ENCODE measurements at regions not wholly inside any gene's neighbourhood (a gene's known extent, or its start where the extent isn't known, plus 50 kb on each side); places are given as distances from the start of the nearest gene placed in this dataset.

DNA sequence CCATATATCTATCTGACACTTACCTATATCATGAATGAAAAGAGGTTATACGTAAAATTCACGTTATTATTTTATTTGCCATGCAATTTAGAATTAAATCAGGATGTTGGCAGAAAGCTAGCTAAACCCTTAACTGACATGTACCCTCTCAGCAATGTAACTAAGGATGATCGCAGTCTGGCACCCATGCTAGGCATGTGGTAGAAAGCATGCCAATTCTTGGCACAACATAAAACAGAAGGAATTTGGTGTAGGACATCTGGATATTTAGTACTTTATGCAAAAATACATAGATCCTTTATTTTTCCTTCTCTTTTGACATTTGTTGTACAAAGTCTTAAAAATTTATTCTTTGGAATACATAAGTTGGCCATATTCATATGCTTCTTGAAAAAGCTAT lies 436.8 kb upstream of the FAT1 start:
- intact Hi-C loops (cut with DNase I), result no loop called here
- TF ChIP-seq, protein P1, sequence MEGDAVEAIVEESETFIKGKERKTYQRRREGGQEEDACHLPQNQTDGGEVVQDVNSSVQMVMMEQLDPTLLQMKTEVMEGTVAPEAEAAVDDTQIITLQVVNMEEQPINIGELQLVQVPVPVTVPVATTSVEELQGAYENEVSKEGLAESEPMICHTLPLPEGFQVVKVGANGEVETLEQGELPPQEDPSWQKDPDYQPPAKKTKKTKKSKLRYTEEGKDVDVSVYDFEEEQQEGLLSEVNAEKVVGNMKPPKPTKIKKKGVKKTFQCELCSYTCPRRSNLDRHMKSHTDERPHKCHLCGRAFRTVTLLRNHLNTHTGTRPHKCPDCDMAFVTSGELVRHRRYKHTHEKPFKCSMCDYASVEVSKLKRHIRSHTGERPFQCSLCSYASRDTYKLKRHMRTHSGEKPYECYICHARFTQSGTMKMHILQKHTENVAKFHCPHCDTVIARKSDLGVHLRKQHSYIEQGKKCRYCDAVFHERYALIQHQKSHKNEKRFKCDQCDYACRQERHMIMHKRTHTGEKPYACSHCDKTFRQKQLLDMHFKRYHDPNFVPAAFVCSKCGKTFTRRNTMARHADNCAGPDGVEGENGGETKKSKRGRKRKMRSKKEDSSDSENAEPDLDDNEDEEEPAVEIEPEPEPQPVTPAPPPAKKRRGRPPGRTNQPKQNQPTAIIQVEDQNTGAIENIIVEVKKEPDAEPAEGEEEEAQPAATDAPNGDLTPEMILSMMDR (IDR thresholded peaks at IDR 0.05), result no peak
- Histone ChIP-seq H3K27ac (no peak overlapping the region), H3K27me3 (ENCODE audit: insufficient read depth in 3 of 3, low read length in 2 of 3) (no peaks in the 10 kb centered on the region), H3K9me3 (no peaks in the 10 kb centered on the region), H3K36me3 (ENCODE audit: insufficient read depth in 1 of 2, low read depth in 1 of 2) (no peaks in the 10 kb centered on the region), H3K4me1 (no peaks in the 10 kb centered on the region), H3K4me3 (no peak overlapping the region)
- ATAC-seq (no peak), DNase-seq (no peak)
- 37 to 53% (median 38%) methylated on average over 3 of the region's 3 CpGs for WGBS, 3 donors

DNA sequence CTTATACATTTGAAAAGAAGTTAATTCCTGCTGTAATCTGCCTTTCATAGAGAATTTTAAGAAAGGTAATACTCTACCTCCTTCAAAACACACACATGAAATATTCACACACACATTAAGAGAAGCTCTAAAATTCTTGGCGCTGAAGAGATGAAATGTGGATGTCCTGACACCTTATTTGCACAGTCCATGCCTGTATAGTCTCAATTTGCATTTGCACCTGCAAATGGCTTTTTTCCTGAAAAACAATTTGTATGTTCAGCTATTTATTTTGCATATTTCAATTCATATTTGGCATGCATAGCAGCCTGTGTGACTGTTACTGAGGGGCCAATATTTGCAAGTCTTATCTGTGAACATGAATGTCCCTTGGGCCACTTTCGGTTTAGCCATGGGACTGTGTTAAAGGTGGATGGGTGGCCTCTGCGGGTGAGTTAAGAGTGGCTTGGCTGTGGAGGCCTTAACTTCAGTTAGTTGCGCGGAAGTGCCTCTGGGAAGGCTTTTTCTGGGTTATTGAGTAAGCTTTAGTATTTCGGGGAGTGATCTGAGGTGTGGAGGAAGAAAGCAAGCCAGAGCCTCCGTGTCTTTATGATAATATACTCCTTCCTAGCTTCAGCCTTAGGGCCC lies 443.3 kb upstream of the FAT1 start:
- Histone ChIP-seq H3K27me3 (ENCODE audit: insufficient read depth in 3 of 3, low read length in 2 of 3) (no peaks in the 10 kb centered on the region), H3K36me3 (ENCODE audit: insufficient read depth in 1 of 2, low read depth in 1 of 2) (no peaks in the 10 kb centered on the region), H3K27ac (no peak overlapping the region), H3K4me1 (no peaks in the 10 kb centered on the region), H3K4me3 (no peak overlapping the region), H3K9me3 (no peaks in the 10 kb centered on the region)
- WGBS, 3 donors, result 87 to 93% (median 92%) methylated on average over 7 of the region's 7 CpGs
- DNase-seq, result no peak
- intact Hi-C loops (cut with DNase I), result no loop called here
- TF ChIP-seq, protein P1 (IDR thresholded peaks at IDR 0.05), result no peak
- ATAC-seq, result no peak

DNA sequence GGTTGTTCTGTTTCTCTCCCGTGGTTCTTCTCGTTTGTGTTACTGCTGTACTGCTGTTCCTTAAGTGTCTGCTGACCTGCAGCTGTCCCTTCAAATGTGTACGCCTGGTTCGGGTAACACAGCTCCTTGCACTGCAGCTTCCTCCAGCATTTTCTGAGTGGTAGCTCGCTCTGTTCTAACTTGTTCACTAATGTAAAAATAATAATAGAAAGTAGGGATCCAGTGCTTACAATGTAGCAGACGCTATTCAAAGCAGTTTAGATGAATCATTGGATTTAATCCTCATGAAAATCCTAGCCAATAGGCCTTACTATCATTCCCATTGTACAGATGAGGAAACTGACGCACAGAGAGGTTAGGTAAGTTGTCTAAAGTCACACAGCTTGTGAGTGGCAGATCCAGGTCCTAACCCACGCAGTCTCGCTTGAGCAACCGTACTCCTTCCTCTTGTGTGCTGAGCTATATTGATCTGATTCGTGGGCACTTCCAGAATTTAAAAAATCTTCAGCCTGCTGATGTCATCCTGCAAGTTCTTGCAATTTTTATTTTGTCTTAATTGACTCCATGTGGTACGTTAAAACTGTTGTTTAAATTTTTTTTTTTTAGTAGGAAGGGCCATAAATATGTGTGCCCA lies 448.2 kb upstream of the FAT1 start:
- TF ChIP-seq, protein P1 (IDR thresholded peaks at IDR 0.05), result no peak
- H3K9me3 ChIP-seq, result no peaks in the 10 kb centered on the region
- no peaks in the 10 kb centered on the region for H3K36me3 ChIP-seq (ENCODE audit: insufficient read depth in 1 of 2, low read depth in 1 of 2)
- no peak overlapping the region for H3K27ac ChIP-seq
- no peaks in the 10 kb centered on the region for H3K4me1 ChIP-seq
- H3K4me3 ChIP-seq, result no peak overlapping the region
- no peak for DNase-seq
- no peaks in the 10 kb centered on the region for H3K27me3 ChIP-seq (ENCODE audit: insufficient read depth in 3 of 3, low read length in 2 of 3)
- WGBS, 3 donors, result 68 to 69% (median 68%) methylated on average over 12 of the region's 12 CpGs
- intact Hi-C loops (cut with DNase I), result no loop called here
- no peak for ATAC-seq

DNA sequence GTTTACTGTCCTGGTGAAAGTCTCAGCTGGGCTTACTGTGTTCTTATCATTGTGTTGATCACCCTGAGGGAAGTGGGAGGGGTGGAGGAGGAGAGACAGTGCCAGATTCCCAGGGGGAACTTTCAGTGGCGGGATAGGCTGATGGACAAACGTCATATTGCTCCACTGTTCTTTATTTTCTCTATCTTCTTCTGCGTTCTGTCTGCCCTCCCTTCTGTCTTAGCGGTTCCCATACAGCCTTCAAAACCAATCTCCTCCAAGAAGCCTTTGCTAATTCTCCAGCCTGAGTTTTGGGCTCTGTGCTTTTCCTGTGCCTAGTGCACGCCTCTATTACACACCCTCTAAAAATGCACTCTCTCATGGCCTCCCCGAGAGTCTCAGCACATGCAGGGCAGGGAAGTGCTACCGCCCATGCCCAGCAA lies 448.7 kb upstream of the FAT1 start:
- H3K36me3 ChIP-seq (ENCODE audit: insufficient read depth in 1 of 2, low read depth in 1 of 2), result no peaks in the 10 kb centered on the region
- intact Hi-C loops (cut with DNase I), result no loop called here
- no peak overlapping the region for H3K27ac ChIP-seq
- H3K9me3 ChIP-seq, result no peaks in the 10 kb centered on the region
- H3K4me3 ChIP-seq, result no peak overlapping the region
- ATAC-seq (no peak), DNase-seq (no peak)
- H3K4me1 ChIP-seq, result no peaks in the 10 kb centered on the region
- WGBS, 3 donors, result 54 to 75% (median 56%) methylated on average over 7 of the region's 7 CpGs
- TF ChIP-seq, protein P1 (IDR thresholded peaks at IDR 0.05), result no peak
- H3K27me3 ChIP-seq (ENCODE audit: insufficient read depth in 3 of 3, low read length in 2 of 3), result no peaks in the 10 kb centered on the region

DNA sequence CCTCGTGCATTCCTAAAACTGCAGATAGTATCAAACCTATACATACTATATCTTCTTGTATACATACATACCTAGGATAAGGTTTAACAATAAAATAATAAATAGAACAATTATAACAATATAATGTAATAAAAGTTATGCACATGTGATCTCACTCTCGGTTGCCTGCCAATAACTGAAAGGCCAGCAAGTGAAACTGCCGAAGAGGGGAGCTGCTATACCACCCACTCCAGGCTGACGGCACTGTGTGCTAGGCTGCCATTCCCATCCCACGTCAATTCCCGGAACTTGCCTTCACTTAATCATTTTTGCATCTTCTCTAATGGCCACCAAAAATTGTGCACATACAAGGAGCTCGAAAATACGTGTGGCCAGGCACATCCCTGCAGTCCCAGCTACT lies 451.1 kb upstream of the FAT1 start:
- no peaks in the 10 kb centered on the region for H3K4me1 ChIP-seq
- H3K27ac ChIP-seq, result no peak overlapping the region
- no peaks in the 10 kb centered on the region for H3K27me3 ChIP-seq (ENCODE audit: insufficient read depth in 3 of 3, low read length in 2 of 3)
- ATAC-seq (no peak), DNase-seq (no peak)
- TF ChIP-seq, protein P1 (IDR thresholded peaks at IDR 0.05), result no peak
- no peaks in the 10 kb centered on the region for H3K36me3 ChIP-seq (ENCODE audit: insufficient read depth in 1 of 2, low read depth in 1 of 2)
- H3K4me3 ChIP-seq, result no peak overlapping the region
- no peaks in the 10 kb centered on the region for H3K9me3 ChIP-seq
- intact Hi-C loops (cut with DNase I), result no loop called here
- 72 to 78% (median 74%) methylated on average over 8 of the region's 8 CpGs for WGBS, 3 donors

Measured in psoas muscle (tissue), 7 donors.